ENCODE measurements at regions not wholly inside any gene's neighbourhood (a gene's known extent, or its start where the extent isn't known, plus 50 kb on each side); places are given as distances from the start of the nearest gene placed in this dataset.
A peak's percentile ranks its signal among the peaks of the same experiment; 100 is the strongest.
"Not testable (repeated sequence)": the region's sequence is repeated elsewhere in the genome, so short reads cannot be mapped to it uniquely, and the experiment has no call there.

DNA sequence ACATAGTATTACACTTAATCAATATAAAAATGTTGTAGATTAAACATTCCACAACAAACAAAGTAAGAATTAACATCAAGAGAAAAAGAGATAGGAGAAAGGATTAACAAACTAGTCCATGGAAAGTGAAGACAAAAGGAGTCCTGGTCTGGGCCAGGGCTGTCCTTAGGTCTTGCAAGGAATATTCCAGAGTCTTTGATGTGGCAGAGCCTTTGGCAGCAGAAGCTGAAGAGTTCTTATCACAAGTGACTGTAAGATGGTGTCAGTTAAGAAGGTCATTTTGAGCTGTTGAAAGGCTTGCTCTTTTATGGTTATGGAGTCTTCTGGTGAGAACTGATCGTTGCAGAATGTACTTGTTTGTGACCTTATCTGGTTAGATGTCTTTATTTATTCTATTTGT, 127.7 kb upstream of the LRRTM4 start:
- WGBS, 2 donors = 24 to 29% methylated on average over 1 of the region's 1 CpG
- ATAC-seq (no peak), DNase-seq (no peak)
- peaks cover 0 to 12% (median 0%) of the 10 kb centered on the region in 11 donors for H3K9me3 ChIP-seq
- no peaks in the 10 kb centered on the region for H3K36me3 ChIP-seq
- intact Hi-C loops (cut with DNase I) = no loop called here
- no peaks in the 10 kb centered on the region for H3K27me3 ChIP-seq
- no peak overlapping the region for H3K27ac ChIP-seq
- H3K4me3 ChIP-seq = no peak overlapping the region
- TF ChIP-seq, protein P1, sequence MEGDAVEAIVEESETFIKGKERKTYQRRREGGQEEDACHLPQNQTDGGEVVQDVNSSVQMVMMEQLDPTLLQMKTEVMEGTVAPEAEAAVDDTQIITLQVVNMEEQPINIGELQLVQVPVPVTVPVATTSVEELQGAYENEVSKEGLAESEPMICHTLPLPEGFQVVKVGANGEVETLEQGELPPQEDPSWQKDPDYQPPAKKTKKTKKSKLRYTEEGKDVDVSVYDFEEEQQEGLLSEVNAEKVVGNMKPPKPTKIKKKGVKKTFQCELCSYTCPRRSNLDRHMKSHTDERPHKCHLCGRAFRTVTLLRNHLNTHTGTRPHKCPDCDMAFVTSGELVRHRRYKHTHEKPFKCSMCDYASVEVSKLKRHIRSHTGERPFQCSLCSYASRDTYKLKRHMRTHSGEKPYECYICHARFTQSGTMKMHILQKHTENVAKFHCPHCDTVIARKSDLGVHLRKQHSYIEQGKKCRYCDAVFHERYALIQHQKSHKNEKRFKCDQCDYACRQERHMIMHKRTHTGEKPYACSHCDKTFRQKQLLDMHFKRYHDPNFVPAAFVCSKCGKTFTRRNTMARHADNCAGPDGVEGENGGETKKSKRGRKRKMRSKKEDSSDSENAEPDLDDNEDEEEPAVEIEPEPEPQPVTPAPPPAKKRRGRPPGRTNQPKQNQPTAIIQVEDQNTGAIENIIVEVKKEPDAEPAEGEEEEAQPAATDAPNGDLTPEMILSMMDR (IDR thresholded peaks at IDR 0.05) = no peak
- no peaks in the 10 kb centered on the region for H3K4me1 ChIP-seq

DNA sequence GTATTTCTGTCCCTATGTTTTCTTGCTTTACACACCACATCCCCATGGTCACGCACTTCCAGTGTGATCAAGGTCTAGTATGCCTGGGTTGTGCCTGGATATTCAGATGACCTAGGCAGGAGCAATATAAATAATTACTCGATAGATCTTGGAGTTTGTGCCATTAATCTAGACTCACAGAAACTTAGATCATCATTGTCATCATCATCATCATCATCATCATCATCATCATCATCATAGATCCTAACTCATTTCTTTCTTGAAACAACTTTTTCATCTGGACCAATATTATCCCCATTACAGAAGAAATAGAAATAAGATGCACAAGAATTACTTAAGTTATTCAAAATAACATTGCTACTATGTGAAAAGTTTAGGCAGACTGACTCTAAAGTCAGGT, 130.3 kb upstream of the LRRTM4 start:
- no peak overlapping the region for H3K4me3 ChIP-seq
- no peaks in the 10 kb centered on the region for H3K4me1 ChIP-seq
- ATAC-seq (no peak), DNase-seq (no peak)
- TF ChIP-seq, protein P1 (IDR thresholded peaks at IDR 0.05) = no peak
- 87 to 88% methylated on average over 2 of the region's 2 CpGs for WGBS, 2 donors
- peaks cover 0 to 6% (median 0%) of the 10 kb centered on the region in 11 donors for H3K9me3 ChIP-seq
- H3K36me3 ChIP-seq = no peaks in the 10 kb centered on the region
- H3K27ac ChIP-seq = no peak overlapping the region
- intact Hi-C loops (cut with DNase I) = no loop called here
- no peaks in the 10 kb centered on the region for H3K27me3 ChIP-seq

DNA sequence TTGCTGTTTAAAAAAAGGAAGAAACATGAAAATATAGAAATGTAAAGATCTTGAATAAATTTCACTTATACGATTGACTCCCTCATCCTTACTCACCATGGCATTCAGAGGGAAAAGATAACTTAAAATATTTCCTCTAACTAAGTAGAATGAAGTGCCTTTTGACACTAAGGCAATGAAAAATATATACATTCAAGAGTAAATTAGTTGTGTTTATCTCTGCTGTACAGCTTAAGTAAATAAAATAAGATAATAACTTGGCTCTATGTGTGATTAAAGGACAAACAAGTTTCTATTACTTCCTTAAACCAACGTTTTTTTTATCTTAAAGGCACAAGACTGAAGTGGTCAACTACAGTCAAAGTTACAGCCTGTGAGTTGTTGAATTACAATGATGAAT, 142.3 kb upstream of the LRRTM4 start:
- no peaks in the 10 kb centered on the region for H3K27me3 ChIP-seq
- ATAC-seq (no peak), DNase-seq (no peak)
- H3K36me3 ChIP-seq = no peaks in the 10 kb centered on the region
- no peak overlapping the region for H3K27ac ChIP-seq
- H3K4me1 ChIP-seq = no peaks in the 10 kb centered on the region
- TF ChIP-seq, protein P1 (IDR thresholded peaks at IDR 0.05) = no peak
- H3K9me3 ChIP-seq = peaks cover 0 to 1% (median 0%) of the 10 kb centered on the region in 11 donors
- 29 to 44% methylated on average over 2 of the region's 2 CpGs for WGBS, 2 donors
- intact Hi-C loops (cut with DNase I) = no loop called here
- H3K4me3 ChIP-seq = no peak overlapping the region

DNA sequence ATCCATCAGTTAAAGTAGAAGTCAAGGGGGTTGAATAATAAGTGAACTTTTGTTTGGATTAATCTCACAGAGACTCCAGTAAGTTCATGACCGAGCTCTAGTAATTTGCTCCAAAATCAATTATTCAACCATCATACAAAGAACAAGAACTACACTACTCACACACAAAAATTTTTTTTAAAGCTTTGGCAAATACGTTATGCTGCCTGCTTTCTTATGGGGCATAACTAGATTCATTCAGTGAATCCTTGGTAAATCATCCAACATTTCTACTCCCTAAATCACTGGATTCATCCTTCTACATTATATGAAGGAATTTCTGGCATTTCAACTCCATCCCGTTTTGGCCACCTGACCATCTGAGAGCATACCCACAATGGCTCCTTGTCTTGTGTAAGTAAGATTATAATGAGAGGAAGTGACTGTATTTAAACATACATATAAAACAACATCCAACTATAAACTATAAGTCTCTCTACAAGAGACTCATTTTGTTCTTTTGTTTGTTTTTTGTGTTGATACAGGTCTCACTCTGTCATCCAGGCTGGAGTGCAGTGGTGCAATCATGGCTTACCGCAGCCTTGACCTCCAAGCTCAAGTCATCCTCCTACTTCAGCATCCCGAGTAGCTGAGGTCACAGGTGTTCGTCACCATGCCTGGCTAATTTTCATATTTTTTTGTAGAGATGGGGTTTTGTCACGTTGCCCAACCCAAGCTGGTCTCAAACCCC, 144.2 kb upstream of the LRRTM4 start:
- TF ChIP-seq, protein P1 (IDR thresholded peaks at IDR 0.05) = no peak
- DNase-seq (no peak), ATAC-seq (no peak)
- Histone ChIP-seq H3K36me3 (no peaks in the 10 kb centered on the region), H3K4me3 (no peak overlapping the region), H3K27me3 (no peaks in the 10 kb centered on the region), H3K27ac (no peak overlapping the region), H3K4me1 (no peaks in the 10 kb centered on the region), H3K9me3 (no peaks in the 10 kb centered on the region)
- intact Hi-C loops (cut with DNase I) = no loop called here
- 74 to 76% methylated on average over 7 of the region's 7 CpGs for WGBS, 2 donors

DNA sequence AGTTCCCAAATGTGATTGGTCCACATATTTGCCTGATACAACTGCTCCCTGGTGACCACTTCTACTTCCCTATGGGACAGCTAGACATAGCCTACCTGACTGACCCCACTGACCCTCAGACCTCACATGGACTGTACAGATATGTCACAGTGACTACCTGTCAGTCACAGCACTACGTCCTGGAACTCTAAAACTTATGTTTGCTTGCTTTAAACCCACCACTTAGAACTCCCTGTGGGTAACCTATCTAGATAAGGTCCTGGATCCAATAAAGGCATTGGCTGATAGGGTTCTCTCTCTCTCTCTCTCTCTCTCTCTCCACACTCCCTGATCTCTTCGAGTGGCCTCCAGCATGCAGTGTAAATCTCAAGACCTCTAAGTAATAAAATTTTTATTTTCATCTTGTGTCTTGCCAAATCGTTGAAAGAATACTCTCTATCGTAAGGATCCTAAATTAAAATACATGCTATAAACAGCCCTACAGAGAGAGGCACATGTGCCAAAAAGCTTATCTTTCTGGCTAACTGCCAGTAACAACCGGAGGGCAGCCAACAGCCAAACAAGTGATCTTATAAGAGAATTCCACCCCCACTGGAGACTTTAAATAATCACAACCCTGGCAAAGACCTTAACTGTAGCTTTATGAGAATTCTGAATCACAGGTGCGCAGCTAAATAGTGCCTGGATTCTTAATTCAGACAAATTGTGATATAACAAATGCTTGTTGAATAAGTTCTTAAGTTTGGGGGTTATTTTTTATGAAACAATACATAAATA, 162.6 kb upstream of the LRRTM4 start:
- H3K27ac ChIP-seq = peak overlapping the region in 3 of 10 donors; percentile 2 to 52 (median 16)
- H3K36me3 ChIP-seq; H3K4me3 ChIP-seq; DNase-seq; intact Hi-C loops (cut with DNase I); H3K9me3 ChIP-seq; H3K27me3 ChIP-seq; H3K4me1 ChIP-seq: not testable (repeated sequence)
- WGBS, 2 donors = 12 to 18% methylated on average over 6 of the region's 6 CpGs
- ATAC-seq = peak in 6 of 8 donors; percentile 17 to 83 (median 68)
